Tibial nerve (tissue), 4 donors: ENCODE measurements at regions not wholly inside any gene's neighbourhood (a gene's known extent, or its start where the extent isn't known, plus 50 kb on each side); places are given as distances from the start of the nearest gene placed in this dataset. TPM values are rescaled to one million over a fixed set of nuclear protein-coding genes. Genes with fewer than 3 reads are reported as not detected.

Experiments
- DNase-seq, 2 donors: peaks; one replicate each; pipeline ENCODE4 v3.0.0-alpha.2; 2019; ENCODE audit warnings: low spot score in 2 of 2
- H3K27ac ChIP-seq, 4 donors: fragments of 200-600 bp; sonication (generic) in 3 of 4; one replicate each; pipeline ENCODE4 v1.5.1; 2017 to 2019; ENCODE audit warnings: mild to moderate bottlenecking in 1 of 4
- H3K27me3 ChIP-seq, 2 donors: fragments of 200-600 bp; sonication (generic) in 1 of 2; one replicate each; pipeline versions ENCODE4 v1.5.1 to v1.6.0; 2017 to 2019
- H3K36me3 ChIP-seq, 3 donors: fragments of 200-600 bp; sonication (generic); one replicate each; pipeline ENCODE4 v1.5.1; 2018 to 2019
- H3K4me1 ChIP-seq, 4 donors: fragments of 200-600 bp; sonication (generic) in 3 of 4; one replicate each; pipeline ENCODE4 v1.5.1; 2017 to 2019
- H3K4me3 ChIP-seq, 4 donors: fragments of 200-600 bp; sonication (generic) in 3 of 4; one replicate each; pipeline ENCODE4 v1.5.1; 2017 to 2019; ENCODE audit warnings: mild to moderate bottlenecking in 1 of 4, moderate library complexity in 1 of 4
- H3K9me3 ChIP-seq, 4 donors: fragments of 200-600 bp; sonication (generic) in 3 of 4; one replicate each; pipeline ENCODE4 v1.5.1; 2017 to 2019
- EP300 ChIP-seq, 2 donors: sonication (generic); formaldehyde crosslinking; IDR thresholded peaks; one replicate each; pipeline ENCODE4 v1.6.1; 2017; ENCODE audit warnings: antibody characterized with exemption in 2 of 2, mild to moderate bottlenecking in 1 of 2
- POLR2A ChIP-seq, 2 donors: fragments of 450-650 bp; IDR thresholded peaks; one replicate each; pipeline ENCODE4 v1.6.1; 2017; ENCODE audit warnings: antibody characterized with exemption in 2 of 2, mild to moderate bottlenecking in 2 of 2, moderate library complexity in 2 of 2
- WGBS, 2 donors: methylation state at CpG; one replicate each; pipeline ENCODE4 v1.1.5; 2018; 5-methylcytosine and 5-hydroxymethylcytosine counted together
- small RNA-seq: library from RNA; depleted of rRNA; stranded (forward); fragments of <200 nt; gene quantifications from one replicate; pipeline ENCODE3, GENCODE V24; 2016
- TF ChIP-seq, protein P1 (sequence below), 5 experiments: fragments of 200-600 bp in 3 of 5; fragments of 450-650 bp in 2 of 5; sonication (generic) in 3 of 5; IDR thresholded peaks; one replicate each; pipeline ENCODE4 v1.5.1; 2016 to 2019; ENCODE audit warnings: antibody characterized with exemption in 5 of 5, mild to moderate bottlenecking in 3 of 5, moderate library complexity in 2 of 5

DNA sequence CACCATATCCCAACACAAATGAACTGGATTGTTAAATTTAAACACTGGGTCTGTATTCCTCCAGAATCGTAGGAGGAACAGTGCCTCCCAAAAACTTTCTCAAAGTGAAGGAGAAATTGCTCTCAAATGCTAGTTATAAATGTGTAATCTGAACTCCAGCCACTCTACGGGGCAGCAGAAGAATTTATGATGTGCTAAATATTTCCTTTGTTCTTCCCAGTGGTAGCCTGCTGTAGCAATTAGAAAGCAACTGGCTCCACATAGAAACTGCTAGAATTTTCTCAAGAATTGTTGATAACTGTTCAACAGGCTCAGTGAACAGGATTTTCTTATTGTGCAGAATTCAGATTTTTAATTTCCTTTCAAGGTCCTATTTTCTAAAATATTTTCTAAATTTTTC lies 49.8 kb upstream of the EYA4 start:
- peaks cover 0 to 7% (median 3%) of the 10 kb centered on the region in 4 donors for H3K4me1 ChIP-seq
- TF ChIP-seq, protein P1, sequence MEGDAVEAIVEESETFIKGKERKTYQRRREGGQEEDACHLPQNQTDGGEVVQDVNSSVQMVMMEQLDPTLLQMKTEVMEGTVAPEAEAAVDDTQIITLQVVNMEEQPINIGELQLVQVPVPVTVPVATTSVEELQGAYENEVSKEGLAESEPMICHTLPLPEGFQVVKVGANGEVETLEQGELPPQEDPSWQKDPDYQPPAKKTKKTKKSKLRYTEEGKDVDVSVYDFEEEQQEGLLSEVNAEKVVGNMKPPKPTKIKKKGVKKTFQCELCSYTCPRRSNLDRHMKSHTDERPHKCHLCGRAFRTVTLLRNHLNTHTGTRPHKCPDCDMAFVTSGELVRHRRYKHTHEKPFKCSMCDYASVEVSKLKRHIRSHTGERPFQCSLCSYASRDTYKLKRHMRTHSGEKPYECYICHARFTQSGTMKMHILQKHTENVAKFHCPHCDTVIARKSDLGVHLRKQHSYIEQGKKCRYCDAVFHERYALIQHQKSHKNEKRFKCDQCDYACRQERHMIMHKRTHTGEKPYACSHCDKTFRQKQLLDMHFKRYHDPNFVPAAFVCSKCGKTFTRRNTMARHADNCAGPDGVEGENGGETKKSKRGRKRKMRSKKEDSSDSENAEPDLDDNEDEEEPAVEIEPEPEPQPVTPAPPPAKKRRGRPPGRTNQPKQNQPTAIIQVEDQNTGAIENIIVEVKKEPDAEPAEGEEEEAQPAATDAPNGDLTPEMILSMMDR (IDR thresholded peaks at IDR 0.05), result no peak
- TF ChIP-seq EP300 (IDR thresholded peaks at IDR 0.05) (no peak), POLR2A (IDR thresholded peaks at IDR 0.05) (no peak)
- DNase-seq, result no peak
- no peaks in the 10 kb centered on the region for H3K27me3 ChIP-seq
- H3K27ac ChIP-seq, result peak overlapping the region in 2 of 4 donors; percentile 27 to 54
- no peaks in the 10 kb centered on the region for H3K36me3 ChIP-seq
- 8 to 14% methylated on average over 2 of the region's 2 CpGs for WGBS, 2 donors
- H3K9me3 ChIP-seq, result peaks cover 0 to 5% (median 0%) of the 10 kb centered on the region in 4 donors
- no peak overlapping the region for H3K4me3 ChIP-seq

Small RNA genes in the stretch of these regions (small RNA-seq; reads per million reads assigned to genes)
- not detected for gene MTCYBP4
